DOHH2 (cell line): ENCODE measurements at regions not wholly inside any gene's neighbourhood (a gene's known extent, or its start where the extent isn't known, plus 50 kb on each side); places are given as distances from the start of the nearest gene placed in this dataset.

Experiments
- H3F3A ChIP-seq: fragments of 200-600 bp; sonication (generic), shearing (Covaris generic); 2 replicates; pipeline ENCODE4 v1.6.0; 2016; ENCODE audit warnings: antibody characterized with exemption, mild to moderate bottlenecking; ENCODE audit not compliant: control insufficient read depth, insufficient read depth
- H3K27ac ChIP-seq: fragments of 200-600 bp; sonication (generic); 2 replicates; pipeline ENCODE4 v1.5.1; 2014; ENCODE audit warnings: low read depth, mild to moderate bottlenecking, low read length, moderate library complexity
- H3K27me3 ChIP-seq: fragments of 200-600 bp; sonication (generic); 2 replicates; pipeline ENCODE4 v1.6.1; 2014; ENCODE audit warnings: mild to moderate bottlenecking, low read length, mixed read lengths; ENCODE audit not compliant: control insufficient read depth
- H3K36me3 ChIP-seq: fragments of 200-600 bp; sonication (generic); 2 replicates; pipeline ENCODE4 v1.6.1; 2014; ENCODE audit warnings: mild to moderate bottlenecking, low read length, moderate library complexity, mixed read lengths; ENCODE audit not compliant: control insufficient read depth
- H3K4me1 ChIP-seq: fragments of 200-600 bp; sonication (generic); 2 replicates; pipeline ENCODE4 v1.6.1; 2014; ENCODE audit warnings: mild to moderate bottlenecking, low read length, mixed read lengths; ENCODE audit not compliant: control insufficient read depth
- H3K4me2 ChIP-seq: fragments of 200-600 bp; sonication (generic); 2 replicates; pipeline ENCODE4 v1.6.0; 2014; ENCODE audit warnings: mild to moderate bottlenecking, low read length, moderate library complexity
- H3K4me3 ChIP-seq: fragments of 200-600 bp; sonication (generic); 2 replicates; pipeline ENCODE4 v1.5.1; 2014; ENCODE audit warnings: mild to moderate bottlenecking, low read length, mixed read lengths
- H3K79me2 ChIP-seq: fragments of 200-600 bp; sonication (generic); 2 replicates; pipeline ENCODE4 v1.6.1; 2014; ENCODE audit warnings: mild to moderate bottlenecking, low read length, mixed read lengths; ENCODE audit not compliant: control insufficient read depth
- H3K9me2 ChIP-seq: fragments of 200-600 bp; sonication (generic); replicated peaks from 2 replicates; pipeline ENCODE4 v1.6.1; 2014; ENCODE audit warnings: mild to moderate bottlenecking, low read length, mixed read lengths; ENCODE audit not compliant: control insufficient read depth
- H3K9me3 ChIP-seq: fragments of 200-600 bp; sonication (generic); 2 replicates; pipeline ENCODE4 v1.6.1; 2014; ENCODE audit warnings: antibody characterized with exemption, low read length, mixed read lengths; ENCODE audit not compliant: control insufficient read depth, insufficient read depth
- H4K20me1 ChIP-seq: fragments of 200-600 bp; sonication (generic); 2 replicates; pipeline ENCODE4 v1.6.0; 2014; ENCODE audit warnings: low read depth, mild to moderate bottlenecking, antibody characterized with exemption, low read length, moderate library complexity; ENCODE audit not compliant: control insufficient read depth, insufficient read depth
- EZH2phosphoT487 ChIP-seq: fragments of 200-600 bp; sonication (generic); IDR thresholded peaks from 2 replicates; pipeline ENCODE4 v1.6.1; 2017; ENCODE audit warnings: borderline replicate concordance, mild to moderate bottlenecking, antibody characterized with exemption, low read length, moderate library complexity, mixed read lengths
- TF ChIP-seq, protein P1 (sequence below): fragments of 200-600 bp; sonication (generic); IDR thresholded peaks from one replicate; pipeline ENCODE4 v1.5.1; 2014; ENCODE audit warnings: antibody characterized with exemption, mild to moderate bottlenecking, low read depth, low read length; ENCODE audit not compliant: poor library complexity, severe bottlenecking

DNA sequence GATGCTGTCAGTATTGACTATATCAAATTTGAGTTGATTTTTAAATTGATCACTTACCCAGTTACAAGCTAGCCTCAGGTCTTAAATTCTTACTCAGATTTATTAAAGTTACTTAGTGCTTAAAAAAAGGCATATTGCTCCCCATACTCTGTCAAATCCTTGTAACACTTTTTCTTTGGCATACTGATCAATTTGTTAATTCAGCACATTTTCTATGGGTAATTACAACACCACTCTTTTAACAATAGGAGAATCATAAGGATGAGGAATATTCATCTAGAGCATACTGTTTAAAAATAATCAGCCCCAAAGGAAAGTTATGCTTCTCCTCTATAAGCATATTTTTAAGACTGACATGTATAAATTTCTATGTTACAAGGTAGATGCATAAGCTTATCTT lies 482.5 kb downstream of the PABPC4L start:
- H4K20me1 ChIP-seq, result no peaks in the 10 kb centered on the region
- H3K4me2 ChIP-seq, result no peak overlapping the region
- no peaks in the 10 kb centered on the region for H3F3A ChIP-seq
- H3K9me2 ChIP-seq, result no peaks in the 10 kb centered on the region
- H3K4me3 ChIP-seq, result no peak overlapping the region
- no peaks in the 10 kb centered on the region for H3K9me3 ChIP-seq
- no peaks in the 10 kb centered on the region for H3K4me1 ChIP-seq
- no peak overlapping the region for H3K27ac ChIP-seq
- TF ChIP-seq, protein P1, sequence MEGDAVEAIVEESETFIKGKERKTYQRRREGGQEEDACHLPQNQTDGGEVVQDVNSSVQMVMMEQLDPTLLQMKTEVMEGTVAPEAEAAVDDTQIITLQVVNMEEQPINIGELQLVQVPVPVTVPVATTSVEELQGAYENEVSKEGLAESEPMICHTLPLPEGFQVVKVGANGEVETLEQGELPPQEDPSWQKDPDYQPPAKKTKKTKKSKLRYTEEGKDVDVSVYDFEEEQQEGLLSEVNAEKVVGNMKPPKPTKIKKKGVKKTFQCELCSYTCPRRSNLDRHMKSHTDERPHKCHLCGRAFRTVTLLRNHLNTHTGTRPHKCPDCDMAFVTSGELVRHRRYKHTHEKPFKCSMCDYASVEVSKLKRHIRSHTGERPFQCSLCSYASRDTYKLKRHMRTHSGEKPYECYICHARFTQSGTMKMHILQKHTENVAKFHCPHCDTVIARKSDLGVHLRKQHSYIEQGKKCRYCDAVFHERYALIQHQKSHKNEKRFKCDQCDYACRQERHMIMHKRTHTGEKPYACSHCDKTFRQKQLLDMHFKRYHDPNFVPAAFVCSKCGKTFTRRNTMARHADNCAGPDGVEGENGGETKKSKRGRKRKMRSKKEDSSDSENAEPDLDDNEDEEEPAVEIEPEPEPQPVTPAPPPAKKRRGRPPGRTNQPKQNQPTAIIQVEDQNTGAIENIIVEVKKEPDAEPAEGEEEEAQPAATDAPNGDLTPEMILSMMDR, result no peak
- TF ChIP-seq EZH2phosphoT487, result no peak
- H3K79me2 ChIP-seq, result no peaks in the 10 kb centered on the region
- no peaks in the 10 kb centered on the region for H3K36me3 ChIP-seq
- no peaks in the 10 kb centered on the region for H3K27me3 ChIP-seq

GRCh38 chr4:133714211-133714610 lies 487.4 kb downstream of the PABPC4L start:
- no peaks in the 10 kb centered on the region for H3K79me2 ChIP-seq
- TF ChIP-seq, protein P1, result no peak
- TF ChIP-seq EZH2phosphoT487, result no peak
- no peaks in the 10 kb centered on the region for H3K36me3 ChIP-seq
- no peak overlapping the region for H3K27ac ChIP-seq
- no peaks in the 10 kb centered on the region for H4K20me1 ChIP-seq
- no peak overlapping the region for H3K4me3 ChIP-seq
- no peaks in the 10 kb centered on the region for H3K27me3 ChIP-seq
- no peak overlapping the region for H3K4me2 ChIP-seq
- no peaks in the 10 kb centered on the region for H3F3A ChIP-seq
- no peaks in the 10 kb centered on the region for H3K9me2 ChIP-seq
- no peaks in the 10 kb centered on the region for H3K4me1 ChIP-seq
- no peaks in the 10 kb centered on the region for H3K9me3 ChIP-seq

GRCh38 chr4:133713340-133713739 lies 488.2 kb downstream of the PABPC4L start:
- no peak for TF ChIP-seq EZH2phosphoT487
- TF ChIP-seq, protein P1, result no peak
- Histone ChIP-seq H3K4me3 (no peak overlapping the region), H3K4me2 (no peak overlapping the region), H4K20me1 (no peaks in the 10 kb centered on the region), H3K27me3 (no peaks in the 10 kb centered on the region), H3K79me2 (no peaks in the 10 kb centered on the region), H3F3A (no peaks in the 10 kb centered on the region), H3K27ac (no peak overlapping the region), H3K9me2 (no peaks in the 10 kb centered on the region), H3K4me1 (no peaks in the 10 kb centered on the region), H3K36me3 (no peaks in the 10 kb centered on the region), H3K9me3 (no peaks in the 10 kb centered on the region)

GRCh38 chr4:133711817-133712216 lies 489.8 kb downstream of the PABPC4L start:
- H3K4me2 ChIP-seq, result no peak overlapping the region
- H3K4me3 ChIP-seq, result no peak overlapping the region
- no peaks in the 10 kb centered on the region for H3K79me2 ChIP-seq
- no peaks in the 10 kb centered on the region for H3F3A ChIP-seq
- no peaks in the 10 kb centered on the region for H3K27me3 ChIP-seq
- H3K4me1 ChIP-seq, result no peaks in the 10 kb centered on the region
- no peaks in the 10 kb centered on the region for H3K36me3 ChIP-seq
- no peaks in the 10 kb centered on the region for H3K9me3 ChIP-seq
- no peaks in the 10 kb centered on the region for H4K20me1 ChIP-seq
- no peak overlapping the region for H3K27ac ChIP-seq
- H3K9me2 ChIP-seq, result no peaks in the 10 kb centered on the region
- TF ChIP-seq EZH2phosphoT487, result no peak
- TF ChIP-seq, protein P1, result no peak
